ENCODE measurements at regions not wholly inside any gene's neighbourhood (a gene's known extent, or its start where the extent isn't known, plus 50 kb on each side); places are given as distances from the start of the nearest gene placed in this dataset.
A peak's percentile ranks its signal among the peaks of the same experiment; 100 is the strongest.

DNA sequence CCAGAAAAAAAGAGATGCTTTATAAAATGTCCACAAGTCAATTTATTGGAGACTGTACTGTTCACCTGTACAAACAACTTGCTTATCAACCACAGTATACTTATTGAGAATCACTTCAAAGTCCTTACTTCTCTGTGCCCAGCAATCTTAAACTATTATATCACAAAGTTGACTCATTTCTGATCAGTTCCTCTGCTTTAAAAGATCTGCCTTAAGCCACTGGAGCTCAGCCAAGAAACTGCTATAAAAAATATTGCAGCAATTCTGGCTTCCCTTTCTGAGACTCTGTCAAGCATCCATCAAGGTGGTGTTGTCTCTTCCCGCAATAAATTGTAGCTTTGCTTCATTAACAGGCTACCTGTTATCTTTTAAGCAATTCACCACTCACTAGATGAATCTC, 375.2 kb upstream of the SPHKAP start:
- no peaks in the 10 kb centered on the region for H3K36me3 ChIP-seq
- H3K4me3 ChIP-seq = no peak overlapping the region
- no peaks in the 10 kb centered on the region for H3K9me3 ChIP-seq
- H3K27me3 ChIP-seq = no peaks in the 10 kb centered on the region
- no peak for DNase-seq

DNA sequence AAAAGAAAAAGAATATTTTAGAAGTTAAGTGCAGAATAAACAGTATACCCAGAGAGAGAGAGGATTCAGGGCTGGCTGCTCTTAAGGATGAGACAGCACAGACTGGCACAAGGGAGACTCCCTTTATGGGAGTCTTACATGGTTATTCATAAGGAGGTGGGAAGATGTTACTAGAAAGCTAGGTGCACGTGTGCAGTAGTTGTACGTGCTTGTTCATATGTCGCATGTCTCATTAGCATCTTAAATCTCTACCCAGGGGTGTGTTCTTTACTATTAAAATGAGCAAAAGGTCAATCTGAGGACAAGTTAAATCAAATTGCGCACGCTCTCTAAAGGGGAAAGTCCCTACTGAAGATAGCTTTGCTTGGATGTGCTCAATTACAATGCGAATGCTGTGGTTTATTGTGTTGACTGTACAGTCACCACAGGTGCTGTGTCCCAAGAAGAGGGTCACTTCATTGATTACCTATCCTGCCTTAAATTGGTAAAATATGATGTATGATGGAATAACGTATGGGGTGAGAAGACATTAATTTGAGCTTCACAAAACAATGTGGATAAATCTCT, 368.0 kb upstream of the SPHKAP start:
- Histone ChIP-seq H3K4me3 (no peak overlapping the region), H3K9me3 (peaks cover 15% of the 10 kb centered on the region), H3K36me3 (no peaks in the 10 kb centered on the region), H3K27me3 (no peaks in the 10 kb centered on the region)
- no peak for DNase-seq

- H3K9me3 ChIP-seq = peaks cover 15% of the 10 kb centered on the region
- DNase-seq = no peak
- H3K4me3 ChIP-seq = no peak overlapping the region
- no peaks in the 10 kb centered on the region for H3K36me3 ChIP-seq
- no peaks in the 10 kb centered on the region for H3K27me3 ChIP-seq
Observed at GRCh38 chr2:228548230-228548629, 366.7 kb upstream of the SPHKAP start.

DNA sequence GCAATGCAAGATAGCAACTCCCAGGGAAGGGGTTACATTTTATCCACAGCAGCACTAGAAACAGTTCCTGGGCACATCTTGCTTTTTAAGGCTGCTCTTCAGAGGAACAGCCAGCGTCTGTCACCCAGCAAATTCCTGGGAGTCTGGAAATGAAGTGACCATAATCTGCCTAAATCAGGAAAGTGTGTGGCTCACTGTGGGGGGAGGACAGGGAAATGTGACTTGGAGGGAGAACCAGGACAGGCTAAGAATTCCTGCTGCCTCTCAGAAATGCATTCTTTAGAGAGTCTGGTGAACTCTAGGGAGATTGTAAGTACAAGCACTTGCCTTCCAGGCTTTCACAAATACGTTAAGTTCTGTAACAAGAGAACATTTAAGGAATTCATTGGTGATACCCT, 364.3 kb upstream of the SPHKAP start:
- no peaks in the 10 kb centered on the region for H3K36me3 ChIP-seq
- H3K27me3 ChIP-seq = no peaks in the 10 kb centered on the region
- DNase-seq = no peak
- peaks cover 12% of the 10 kb centered on the region for H3K9me3 ChIP-seq
- H3K4me3 ChIP-seq = no peak overlapping the region

DNA sequence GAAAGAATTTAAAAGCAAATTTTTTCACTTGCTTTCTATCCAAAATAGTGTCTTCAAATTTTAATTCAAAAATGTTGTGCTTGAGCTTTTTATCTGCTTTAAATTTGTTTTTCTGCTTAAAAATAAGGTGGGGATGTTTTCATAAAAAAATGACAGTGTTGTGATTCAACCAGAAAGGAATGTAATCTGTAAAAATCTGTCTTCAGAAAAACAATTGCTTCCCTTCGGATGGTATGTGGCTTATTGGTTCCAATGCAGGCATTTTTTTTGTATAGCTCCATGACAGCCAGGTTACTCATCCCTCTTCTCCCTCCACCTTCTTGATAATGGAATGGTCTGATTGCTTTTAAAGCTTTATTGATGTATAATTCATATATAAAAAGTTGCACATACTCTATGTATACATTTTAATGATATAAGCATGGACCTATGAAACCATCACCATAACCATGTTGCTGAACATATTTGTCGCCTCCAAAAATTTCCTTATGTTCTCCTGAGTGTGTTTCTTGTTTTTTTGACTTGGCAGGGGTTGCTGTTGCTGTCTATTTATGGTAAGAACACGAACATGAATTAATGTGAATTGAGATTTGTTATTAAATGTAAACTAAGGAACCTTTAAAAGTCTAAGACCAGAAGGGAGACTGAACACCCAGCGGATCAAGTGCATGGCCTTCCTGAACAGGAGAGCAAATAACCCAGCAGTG, 363.7 kb upstream of the SPHKAP start:
- peaks cover 12% of the 10 kb centered on the region for H3K9me3 ChIP-seq
- H3K27me3 ChIP-seq = no peaks in the 10 kb centered on the region
- DNase-seq = peak; percentile 10
- H3K36me3 ChIP-seq = no peaks in the 10 kb centered on the region
- no peak overlapping the region for H3K4me3 ChIP-seq

DNA sequence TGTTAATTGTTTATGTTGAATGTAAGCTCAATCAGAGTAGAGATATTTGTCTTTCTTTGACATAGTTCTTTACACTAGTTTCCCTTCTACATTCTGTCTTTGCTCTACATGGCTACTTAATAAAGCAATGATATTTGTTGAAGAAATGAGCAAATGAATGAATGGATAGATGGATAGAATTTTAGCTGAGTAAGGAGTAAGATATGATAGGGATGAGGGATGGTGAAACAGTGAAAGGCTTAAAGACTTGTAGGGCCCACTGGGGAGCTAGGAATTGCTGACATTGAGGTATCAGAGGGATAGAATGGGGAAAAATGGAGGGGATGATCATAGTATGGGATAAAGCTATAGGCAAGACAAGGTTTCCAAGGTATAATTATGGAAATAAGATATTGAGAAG, 361.6 kb upstream of the SPHKAP start:
- H3K27me3 ChIP-seq = no peaks in the 10 kb centered on the region
- no peak for DNase-seq
- no peaks in the 10 kb centered on the region for H3K36me3 ChIP-seq
- peaks cover 15% of the 10 kb centered on the region for H3K9me3 ChIP-seq
- H3K4me3 ChIP-seq = no peak overlapping the region

DNA sequence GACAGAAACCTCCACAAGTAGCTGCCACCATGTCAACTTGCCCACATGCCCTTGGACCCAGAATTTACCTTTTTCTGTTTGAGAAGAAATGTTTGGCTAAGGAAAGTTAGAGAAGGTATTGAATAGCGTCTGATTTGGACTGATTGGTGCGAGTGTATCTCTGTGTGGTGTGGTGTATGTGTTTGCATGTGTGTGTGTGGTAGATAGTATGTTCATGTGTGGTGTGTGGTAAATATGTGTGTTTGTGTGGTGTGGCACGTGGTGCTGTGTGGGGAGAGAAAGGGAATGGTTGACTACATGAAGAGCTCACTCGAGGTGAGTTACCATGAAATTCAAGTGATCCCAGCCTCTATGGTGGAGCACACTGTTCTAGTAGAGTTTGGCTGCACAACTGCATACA, 360.8 kb upstream of the SPHKAP start:
- DNase-seq = no peak
- H3K36me3 ChIP-seq = no peaks in the 10 kb centered on the region
- peaks cover 16% of the 10 kb centered on the region for H3K9me3 ChIP-seq
- H3K27me3 ChIP-seq = no peaks in the 10 kb centered on the region
- no peak overlapping the region for H3K4me3 ChIP-seq

GRCh38 chr2:228541789-228542188, 360.3 kb upstream of the SPHKAP start:
- H3K27me3 ChIP-seq = no peaks in the 10 kb centered on the region
- no peaks in the 10 kb centered on the region for H3K36me3 ChIP-seq
- DNase-seq = no peak
- no peak overlapping the region for H3K4me3 ChIP-seq
- peaks cover 13% of the 10 kb centered on the region for H3K9me3 ChIP-seq

DNA sequence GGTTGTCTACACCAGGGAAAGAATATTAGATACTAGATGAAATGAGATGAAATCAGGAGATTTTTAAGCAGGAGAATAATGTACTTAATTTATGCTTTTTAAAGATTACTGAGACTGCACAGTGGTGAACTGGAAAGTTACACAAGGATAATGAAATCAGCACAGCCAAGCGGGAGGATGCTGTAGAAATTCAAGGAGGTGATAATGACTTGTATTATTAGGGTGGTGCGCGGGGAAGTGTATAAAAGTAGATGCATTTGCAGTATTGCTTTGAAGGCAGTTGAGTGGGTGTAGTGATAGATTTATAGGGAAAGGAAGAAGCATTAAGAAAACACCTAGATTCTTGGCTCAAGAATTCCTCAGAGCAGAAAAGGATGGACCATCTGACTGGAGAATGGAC, 359.5 kb upstream of the SPHKAP start:
- Histone ChIP-seq H3K36me3 (no peaks in the 10 kb centered on the region), H3K27me3 (no peaks in the 10 kb centered on the region), H3K4me3 (no peak overlapping the region), H3K9me3 (peaks cover 15% of the 10 kb centered on the region)
- no peak for DNase-seq

DNA sequence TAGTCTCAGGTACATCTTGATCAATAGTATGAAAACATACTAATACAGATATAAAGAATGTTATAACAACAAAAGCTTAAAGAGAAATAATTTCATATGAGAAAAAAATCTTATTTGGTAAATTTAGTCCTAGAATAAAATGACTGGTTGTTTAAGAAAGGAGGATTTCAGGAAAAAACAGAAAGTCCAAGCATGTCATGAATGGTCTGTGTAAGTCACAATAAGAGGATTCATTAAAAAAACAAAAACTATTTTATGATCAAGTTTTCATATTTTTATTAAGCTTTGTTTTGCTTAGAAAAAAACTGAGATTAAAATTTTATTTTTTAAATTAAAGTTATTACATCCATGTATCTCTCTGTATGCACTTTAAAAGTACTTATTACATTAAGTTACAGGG, 353.9 kb upstream of the SPHKAP start:
- Histone ChIP-seq H3K36me3 (no peaks in the 10 kb centered on the region), H3K27me3 (no peaks in the 10 kb centered on the region), H3K4me3 (no peak overlapping the region), H3K9me3 (peaks cover 27% of the 10 kb centered on the region)
- DNase-seq = no peak

GRCh38 chr2:228533156-228533555, 351.7 kb upstream of the SPHKAP start:
- Histone ChIP-seq H3K36me3 (no peaks in the 10 kb centered on the region), H3K4me3 (no peak overlapping the region), H3K27me3 (no peaks in the 10 kb centered on the region), H3K9me3 (peaks cover 24% of the 10 kb centered on the region)
- no peak for DNase-seq

- Histone ChIP-seq H3K4me3 (no peak overlapping the region), H3K27me3 (no peaks in the 10 kb centered on the region), H3K9me3 (peaks cover 22% of the 10 kb centered on the region), H3K36me3 (no peaks in the 10 kb centered on the region)
- no peak for DNase-seq
Observed at GRCh38 chr2:228532233-228532632, 350.7 kb upstream of the SPHKAP start.

DNA sequence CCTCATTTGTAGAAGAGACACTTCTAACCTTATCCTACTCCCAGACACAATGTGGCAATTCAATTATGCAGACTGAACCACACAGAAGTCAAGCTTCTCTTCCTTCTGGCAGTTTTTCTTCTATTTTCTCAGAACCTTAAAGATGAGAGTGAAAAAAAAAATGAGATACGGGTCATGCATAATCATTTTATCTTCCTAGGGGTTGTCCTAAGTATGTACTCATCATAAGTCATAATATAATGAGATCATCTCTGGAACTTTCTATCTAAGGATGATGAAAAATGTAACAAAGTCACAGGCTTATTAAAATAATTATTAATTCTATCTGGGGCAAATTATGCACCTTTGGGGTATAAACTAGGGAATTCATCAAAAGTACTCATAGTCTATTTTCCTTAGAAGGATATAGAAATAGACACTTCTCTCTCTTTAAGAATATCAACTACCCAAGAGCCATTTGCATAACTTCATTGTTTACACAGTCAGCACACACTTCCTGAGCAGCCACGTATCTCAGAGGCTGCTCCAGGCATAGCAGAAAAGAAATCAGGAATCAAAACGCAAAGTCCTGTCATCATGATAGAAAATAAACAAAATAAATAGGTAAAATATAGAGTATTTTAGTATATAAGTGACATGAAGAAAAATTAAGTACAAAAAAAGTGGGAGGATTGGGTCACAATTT, 345.9 kb upstream of the SPHKAP start:
- H3K27me3 ChIP-seq = no peaks in the 10 kb centered on the region
- DNase-seq = no peak
- peaks cover 3% of the 10 kb centered on the region; the same call in 1 of the 2 replicates for H3K9me3 ChIP-seq
- H3K4me3 ChIP-seq = no peak overlapping the region
- H3K36me3 ChIP-seq = no peaks in the 10 kb centered on the region

- no peak for DNase-seq
- H3K27me3 ChIP-seq = no peaks in the 10 kb centered on the region
- no peak overlapping the region for H3K4me3 ChIP-seq
- no peaks in the 10 kb centered on the region for H3K36me3 ChIP-seq
- peaks cover 2% of the 10 kb centered on the region; the same call in 1 of the 2 replicates for H3K9me3 ChIP-seq
Observed at GRCh38 chr2:228526687-228527086, 345.2 kb upstream of the SPHKAP start.

- Histone ChIP-seq H3K36me3 (no peaks in the 10 kb centered on the region), H3K9me3 (no peaks in the 10 kb centered on the region), H3K27me3 (no peaks in the 10 kb centered on the region), H3K4me3 (no peak overlapping the region)
- DNase-seq = no peak
Observed at GRCh38 chr2:228522977-228523376, 341.5 kb upstream of the SPHKAP start.

DNA sequence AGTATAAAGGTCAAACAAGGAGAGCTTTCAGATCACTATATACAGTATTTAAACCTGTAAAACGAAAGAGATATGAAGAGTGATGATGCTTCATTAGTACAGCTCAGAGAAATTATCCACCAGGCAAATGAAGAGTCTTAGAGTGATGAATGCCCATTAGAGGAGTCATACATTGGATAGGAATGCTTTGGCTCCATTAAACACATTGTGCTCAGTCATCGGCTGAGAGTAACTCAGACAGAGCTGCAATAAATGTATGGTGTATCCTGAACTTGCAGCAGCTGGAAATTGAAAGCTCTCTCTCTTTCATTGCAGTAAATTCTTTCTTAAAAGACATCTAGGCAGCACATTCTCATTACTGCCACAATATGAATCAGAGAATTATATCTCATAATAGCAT, 340.8 kb upstream of the SPHKAP start:
- Histone ChIP-seq H3K36me3 (no peaks in the 10 kb centered on the region), H3K4me3 (no peak overlapping the region), H3K27me3 (no peaks in the 10 kb centered on the region), H3K9me3 (no peaks in the 10 kb centered on the region; the same call in 1 of the 2 replicates)
- DNase-seq = no peak

GRCh38 chr2:228519561-228519960, 338.1 kb upstream of the SPHKAP start:
- DNase-seq = no peak
- Histone ChIP-seq H3K4me3 (no peak overlapping the region), H3K36me3 (no peaks in the 10 kb centered on the region)

DNA sequence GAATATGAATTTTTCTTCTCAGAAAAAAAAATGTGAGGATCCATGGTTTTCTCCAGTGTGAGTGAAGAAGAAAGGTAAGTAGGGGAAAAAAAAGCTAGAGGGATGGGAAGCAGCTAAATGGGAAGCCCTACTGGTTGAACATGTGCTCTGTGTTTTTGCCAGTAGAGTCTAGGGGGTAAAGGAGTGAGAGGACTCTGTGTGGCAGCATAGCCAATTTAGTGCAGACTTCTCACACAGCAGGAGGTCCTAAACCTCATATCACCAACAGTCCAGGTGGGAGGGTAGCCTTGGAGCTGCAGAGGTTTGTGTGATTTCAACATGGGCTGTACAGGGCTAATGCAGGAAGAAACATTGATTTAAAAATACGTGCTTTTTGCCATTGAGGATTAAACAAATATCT, 334.5 kb upstream of the SPHKAP start:
- H3K9me3 ChIP-seq = no peaks in the 10 kb centered on the region; the same call in 1 of the 2 replicates
- no peak overlapping the region for H3K4me3 ChIP-seq
- no peaks in the 10 kb centered on the region for H3K27me3 ChIP-seq
- H3K36me3 ChIP-seq = no peaks in the 10 kb centered on the region
- no peak for DNase-seq

More at GRCh38 chr2:228519561-228519960, 338.1 kb upstream of the SPHKAP start:
- H3K27me3 ChIP-seq = no peaks in the 10 kb centered on the region
- no peaks in the 10 kb centered on the region; the same call in 1 of the 2 replicates for H3K9me3 ChIP-seq
